GM06990 (cell line): ENCODE measurements at regions not wholly inside any gene's neighbourhood (a gene's known extent, or its start where the extent isn't known, plus 50 kb on each side); places are given as distances from the start of the nearest gene placed in this dataset.

Experiments used
- DNase-seq: peaks from one replicate; pipeline ENCODE4 v3.0.0-alpha.2; 2011; ENCODE audit not compliant: insufficient read length; ENCODE audit errors: extremely low read depth
- H3K27me3 ChIP-seq: replicated peaks from 2 replicates; pipeline ENCODE4 v1.6.0; 2011; ENCODE audit warnings: low read length; ENCODE audit not compliant: control insufficient read depth, insufficient read depth
- H3K36me3 ChIP-seq: 2 replicates; pipeline ENCODE4 v1.5.1; 2011; ENCODE audit warnings: low read length; ENCODE audit not compliant: control insufficient read depth, insufficient read depth
- H3K4me3 ChIP-seq: replicated peaks from 2 replicates; pipeline ENCODE4 v1.5.1; 2011; ENCODE audit warnings: low read depth, mild to moderate bottlenecking, control low read depth, low read length
- TF ChIP-seq, protein P1 (sequence below): IDR thresholded peaks from 2 replicates; pipeline ENCODE4 v1.5.1; 2011; ENCODE audit warnings: low read length, control low read depth, mild to moderate bottlenecking, inconsistent platforms; ENCODE audit not compliant: insufficient read depth, poor library complexity, severe bottlenecking

DNA sequence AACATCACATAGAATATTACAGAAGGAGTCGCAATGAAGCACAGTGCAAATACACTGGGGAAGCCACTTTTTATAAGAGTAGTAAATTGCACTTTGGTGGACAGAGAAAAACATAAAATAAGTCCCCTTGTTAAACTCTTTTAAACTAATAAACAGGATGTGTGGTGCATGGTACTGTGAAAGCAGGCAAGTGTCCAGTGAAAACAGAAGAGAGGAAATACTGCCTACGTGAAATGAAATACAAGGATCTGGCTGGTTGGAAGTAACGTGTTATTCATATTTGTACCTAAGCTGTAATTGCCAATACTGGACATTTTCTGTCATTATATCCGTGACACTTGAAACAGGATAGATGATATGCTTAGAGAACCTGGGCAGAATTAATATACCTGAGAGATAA, 191.9 kb upstream of the SLC27A6 start:
- TF ChIP-seq, protein P1, sequence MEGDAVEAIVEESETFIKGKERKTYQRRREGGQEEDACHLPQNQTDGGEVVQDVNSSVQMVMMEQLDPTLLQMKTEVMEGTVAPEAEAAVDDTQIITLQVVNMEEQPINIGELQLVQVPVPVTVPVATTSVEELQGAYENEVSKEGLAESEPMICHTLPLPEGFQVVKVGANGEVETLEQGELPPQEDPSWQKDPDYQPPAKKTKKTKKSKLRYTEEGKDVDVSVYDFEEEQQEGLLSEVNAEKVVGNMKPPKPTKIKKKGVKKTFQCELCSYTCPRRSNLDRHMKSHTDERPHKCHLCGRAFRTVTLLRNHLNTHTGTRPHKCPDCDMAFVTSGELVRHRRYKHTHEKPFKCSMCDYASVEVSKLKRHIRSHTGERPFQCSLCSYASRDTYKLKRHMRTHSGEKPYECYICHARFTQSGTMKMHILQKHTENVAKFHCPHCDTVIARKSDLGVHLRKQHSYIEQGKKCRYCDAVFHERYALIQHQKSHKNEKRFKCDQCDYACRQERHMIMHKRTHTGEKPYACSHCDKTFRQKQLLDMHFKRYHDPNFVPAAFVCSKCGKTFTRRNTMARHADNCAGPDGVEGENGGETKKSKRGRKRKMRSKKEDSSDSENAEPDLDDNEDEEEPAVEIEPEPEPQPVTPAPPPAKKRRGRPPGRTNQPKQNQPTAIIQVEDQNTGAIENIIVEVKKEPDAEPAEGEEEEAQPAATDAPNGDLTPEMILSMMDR: no peak
- Histone ChIP-seq H3K36me3 (no peaks in the 10 kb centered on the region), H3K27me3 (no peaks in the 10 kb centered on the region), H3K4me3 (no peak overlapping the region)
- no peak for DNase-seq

DNA sequence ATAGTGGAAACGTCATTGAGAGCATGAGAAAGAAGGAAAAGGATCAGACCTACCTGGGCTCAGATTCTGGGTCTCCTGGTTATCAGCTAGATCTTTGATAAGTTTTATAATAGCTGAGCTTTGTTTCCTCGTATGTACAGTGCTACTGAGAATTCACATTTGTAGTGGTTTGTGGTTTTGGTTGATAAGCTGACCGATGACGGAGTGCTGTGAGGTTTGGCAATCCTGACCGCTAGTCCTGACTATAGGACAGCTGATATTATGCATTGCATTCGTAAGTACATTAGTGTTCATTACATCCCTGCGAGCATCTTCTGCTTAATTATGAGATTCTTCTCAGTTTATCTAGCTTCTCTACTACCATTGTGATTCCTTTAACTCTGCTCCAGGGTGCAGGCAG, 190.7 kb upstream of the SLC27A6 start:
- H3K27me3 ChIP-seq: no peaks in the 10 kb centered on the region
- no peak overlapping the region for H3K4me3 ChIP-seq
- no peak for DNase-seq
- TF ChIP-seq, protein P1: no peak
- no peaks in the 10 kb centered on the region for H3K36me3 ChIP-seq

DNA sequence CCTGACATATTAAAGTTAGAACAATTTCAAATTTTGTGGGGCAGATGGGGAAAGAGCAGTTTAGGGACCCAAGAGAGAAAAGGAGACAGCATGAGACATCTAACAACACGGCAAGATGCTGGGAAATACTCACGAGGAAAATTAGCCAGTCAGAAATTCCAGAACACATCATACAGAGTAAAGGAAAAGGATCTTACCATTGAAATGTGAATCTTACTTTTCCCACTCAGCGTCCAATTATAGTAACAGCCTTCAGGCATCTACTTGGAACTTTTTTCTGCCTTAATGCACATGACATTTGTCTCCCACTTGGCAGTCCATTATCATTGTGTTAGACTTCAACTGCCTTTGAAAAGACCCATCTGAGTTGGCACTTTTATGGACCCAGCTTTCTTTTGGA, 189.7 kb upstream of the SLC27A6 start:
- Histone ChIP-seq H3K4me3 (no peak overlapping the region), H3K27me3 (no peaks in the 10 kb centered on the region), H3K36me3 (no peaks in the 10 kb centered on the region)
- DNase-seq: no peak
- TF ChIP-seq, protein P1: no peak

DNA sequence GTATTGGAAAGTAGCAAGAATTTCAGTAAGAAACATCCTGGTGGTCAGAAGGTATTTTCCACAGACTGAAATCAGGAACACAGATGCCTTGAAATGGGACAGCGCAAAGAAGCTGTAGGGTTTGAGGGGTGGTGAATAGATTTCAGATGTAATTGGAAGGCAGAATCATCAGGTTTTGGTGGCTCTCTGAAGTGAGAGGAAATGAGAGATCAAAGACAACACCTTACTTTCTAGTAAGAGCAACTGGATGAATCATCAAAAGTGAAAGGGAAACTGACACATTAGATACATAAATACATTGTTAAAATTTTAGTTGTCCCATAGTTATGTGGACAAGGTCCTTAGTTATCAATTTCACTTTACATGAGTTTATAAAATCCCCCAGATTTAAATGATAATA, 188.2 kb upstream of the SLC27A6 start:
- TF ChIP-seq, protein P1: no peak
- Histone ChIP-seq H3K27me3 (no peaks in the 10 kb centered on the region), H3K4me3 (no peak overlapping the region), H3K36me3 (no peaks in the 10 kb centered on the region)
- peak; percentile 20 for DNase-seq

DNA sequence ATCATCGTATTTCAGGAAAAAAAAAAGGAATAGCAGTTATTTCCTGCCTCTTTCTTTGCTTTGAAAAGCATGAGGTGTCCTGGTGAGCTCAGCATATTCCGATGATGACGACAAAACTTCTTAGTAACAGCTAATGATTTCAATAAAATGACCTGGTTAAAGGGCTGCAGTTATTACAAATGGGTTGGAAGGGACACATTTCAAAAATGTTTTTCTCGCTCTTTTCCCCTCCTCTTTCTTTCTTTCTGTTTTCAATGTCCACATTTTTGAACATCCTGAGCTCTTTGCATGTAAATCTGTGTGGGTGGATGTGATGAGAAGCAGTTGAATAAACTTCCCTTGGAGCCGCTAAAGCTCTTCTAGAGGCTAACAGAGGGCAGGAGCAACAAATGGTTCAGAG, 186.8 kb upstream of the SLC27A6 start:
- H3K27me3 ChIP-seq: no peaks in the 10 kb centered on the region
- no peaks in the 10 kb centered on the region for H3K36me3 ChIP-seq
- TF ChIP-seq, protein P1: no peak
- DNase-seq: no peak
- H3K4me3 ChIP-seq: no peak overlapping the region

DNA sequence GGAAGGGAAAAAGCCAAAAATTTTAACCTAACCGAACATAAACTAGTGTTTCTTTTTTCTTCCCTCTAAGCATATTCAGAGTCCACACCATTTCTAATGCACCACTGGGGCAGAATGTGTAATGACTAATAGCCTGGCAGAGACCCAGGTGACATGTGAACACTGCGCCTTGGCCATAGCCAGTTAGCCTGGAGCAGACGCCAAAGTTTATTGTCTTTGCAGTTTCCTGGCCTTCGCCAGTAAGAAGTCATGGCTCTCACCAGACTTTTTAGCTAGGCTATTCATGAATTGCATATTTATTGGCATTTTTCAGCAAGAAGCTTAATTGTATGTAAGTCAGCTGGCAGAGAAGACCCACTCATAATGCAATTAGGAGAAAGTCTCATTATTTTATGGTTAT, 182.8 kb upstream of the SLC27A6 start:
- H3K36me3 ChIP-seq: no peaks in the 10 kb centered on the region
- no peak for DNase-seq
- H3K27me3 ChIP-seq: no peaks in the 10 kb centered on the region
- TF ChIP-seq, protein P1: no peak
- H3K4me3 ChIP-seq: no peak overlapping the region
